Astrocyte (in vitro differentiated cells and primary cell): ENCODE measurements at regions not wholly inside any gene's neighbourhood (a gene's known extent, or its start where the extent isn't known, plus 50 kb on each side); places are given as distances from the start of the nearest gene placed in this dataset.

Experiments used
- DNase-seq: peaks from one replicate; pipeline ENCODE4 v3.0.0-alpha.2; 2010; ENCODE audit warnings: low read depth
- FAIRE-seq: peaks from 2 replicates; lab custom pipeline; 2011; peaks lifted over from hg19 to GRCh38; lab: Jason Lieb, UNC
- H2AFZ ChIP-seq: 2 replicates; pipeline ENCODE4 v1.6.0; 2012; ENCODE audit warnings: low read depth, low read length, inconsistent platforms
- H3K27ac ChIP-seq: 2 replicates; pipeline ENCODE4 v1.5.1; 2011; ENCODE audit warnings: low read depth, low read length, inconsistent platforms
- H3K27me3 ChIP-seq: 2 replicates; pipeline ENCODE4 v1.6.0; 2011; ENCODE audit warnings: low read length, inconsistent platforms; ENCODE audit not compliant: insufficient read depth
- H3K36me3 ChIP-seq: 2 replicates; pipeline ENCODE4 v1.5.1; 2011; ENCODE audit warnings: low read length, inconsistent platforms; ENCODE audit not compliant: insufficient read depth
- H3K4me1 ChIP-seq: 2 replicates; pipeline ENCODE4 v1.5.1; 2011; ENCODE audit warnings: low read length, inconsistent platforms; ENCODE audit not compliant: insufficient read depth
- H3K4me2 ChIP-seq: 2 replicates; pipeline ENCODE4 v1.6.0; 2012; ENCODE audit warnings: low read length, inconsistent platforms
- H3K4me3 ChIP-seq: 2 replicates; pipeline ENCODE4 v1.5.1; 2011; ENCODE audit warnings: low read depth, mild to moderate bottlenecking, low read length, inconsistent platforms; ENCODE audit not compliant: insufficient read depth
- H3K79me2 ChIP-seq: 2 replicates; pipeline ENCODE4 v1.6.0; 2012; ENCODE audit warnings: mild to moderate bottlenecking, low read length, inconsistent platforms; ENCODE audit not compliant: insufficient read depth
- H3K9ac ChIP-seq: 2 replicates; pipeline ENCODE4 v1.6.0; 2012; ENCODE audit warnings: mild to moderate bottlenecking, low read length, inconsistent platforms
- H3K9me3 ChIP-seq: 2 replicates; pipeline ENCODE4 v1.5.1; 2012; ENCODE audit warnings: low read depth, mild to moderate bottlenecking, low read length, inconsistent platforms; ENCODE audit not compliant: insufficient read depth
- H4K20me1 ChIP-seq: 2 replicates; pipeline ENCODE4 v1.6.0; 2012; ENCODE audit warnings: low read length, inconsistent platforms; ENCODE audit not compliant: insufficient read depth
- H3K27ac Mint-ChIP-seq: one replicate; pipeline ENCODE4 v1.8.0; 2021; ENCODE audit warnings: mild to moderate bottlenecking, mixed read lengths; ENCODE audit not compliant: unreplicated experiment
- H3K27me3 Mint-ChIP-seq: one replicate; pipeline ENCODE4 v1.8.0; 2021; ENCODE audit warnings: low read depth, mixed read lengths; ENCODE audit not compliant: unreplicated experiment
- H3K36me3 Mint-ChIP-seq: one replicate; pipeline ENCODE4 v1.8.0; 2021; ENCODE audit warnings: low read depth, mixed read lengths; ENCODE audit not compliant: unreplicated experiment
- H3K4me1 Mint-ChIP-seq: one replicate; pipeline ENCODE4 v1.8.0; 2021; ENCODE audit warnings: low read depth, mixed read lengths; ENCODE audit not compliant: unreplicated experiment
- H3K4me3 Mint-ChIP-seq: one replicate; pipeline ENCODE4 v1.8.0; 2021; ENCODE audit warnings: mild to moderate bottlenecking, moderate library complexity, mixed read lengths; ENCODE audit not compliant: unreplicated experiment
- H3K9me3 Mint-ChIP-seq: one replicate; pipeline ENCODE4 v1.8.0; 2021; ENCODE audit warnings: mild to moderate bottlenecking, mixed read lengths; ENCODE audit not compliant: unreplicated experiment
- EZH2 ChIP-seq: IDR thresholded peaks from 2 replicates; pipeline ENCODE4 v1.6.1; 2012; ENCODE audit warnings: mild to moderate bottlenecking, low read length, inconsistent platforms; ENCODE audit not compliant: insufficient read depth
- TF ChIP-seq, protein P1 (sequence below): IDR thresholded peaks from 2 replicates; pipeline ENCODE4 v1.5.1; 2011; ENCODE audit warnings: low read depth, mild to moderate bottlenecking, inconsistent platforms, low read length, moderate library complexity; ENCODE audit not compliant: insufficient read depth

DNA sequence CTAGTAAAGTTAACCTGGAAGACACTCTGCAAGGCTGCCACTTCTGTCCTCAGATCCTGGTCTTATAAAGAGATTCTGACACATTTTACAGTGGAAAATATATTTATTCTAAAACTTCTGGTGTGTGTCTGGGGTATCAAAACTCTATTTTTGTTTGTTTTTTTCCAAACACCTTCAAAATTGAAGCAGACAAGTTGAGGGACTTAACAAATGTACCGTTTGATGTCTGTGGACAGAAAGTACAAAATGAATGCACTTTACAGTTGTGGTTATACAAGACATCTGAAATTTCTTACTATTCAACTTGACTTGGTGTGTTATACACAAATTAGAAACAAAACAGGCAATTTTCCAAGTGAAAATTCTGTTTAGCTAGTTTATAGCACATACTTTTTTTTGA lies 823.2 kb upstream of the SALL3 start:
- TF ChIP-seq EZH2 = no peak
- TF ChIP-seq, protein P1, sequence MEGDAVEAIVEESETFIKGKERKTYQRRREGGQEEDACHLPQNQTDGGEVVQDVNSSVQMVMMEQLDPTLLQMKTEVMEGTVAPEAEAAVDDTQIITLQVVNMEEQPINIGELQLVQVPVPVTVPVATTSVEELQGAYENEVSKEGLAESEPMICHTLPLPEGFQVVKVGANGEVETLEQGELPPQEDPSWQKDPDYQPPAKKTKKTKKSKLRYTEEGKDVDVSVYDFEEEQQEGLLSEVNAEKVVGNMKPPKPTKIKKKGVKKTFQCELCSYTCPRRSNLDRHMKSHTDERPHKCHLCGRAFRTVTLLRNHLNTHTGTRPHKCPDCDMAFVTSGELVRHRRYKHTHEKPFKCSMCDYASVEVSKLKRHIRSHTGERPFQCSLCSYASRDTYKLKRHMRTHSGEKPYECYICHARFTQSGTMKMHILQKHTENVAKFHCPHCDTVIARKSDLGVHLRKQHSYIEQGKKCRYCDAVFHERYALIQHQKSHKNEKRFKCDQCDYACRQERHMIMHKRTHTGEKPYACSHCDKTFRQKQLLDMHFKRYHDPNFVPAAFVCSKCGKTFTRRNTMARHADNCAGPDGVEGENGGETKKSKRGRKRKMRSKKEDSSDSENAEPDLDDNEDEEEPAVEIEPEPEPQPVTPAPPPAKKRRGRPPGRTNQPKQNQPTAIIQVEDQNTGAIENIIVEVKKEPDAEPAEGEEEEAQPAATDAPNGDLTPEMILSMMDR = no peak
- no peak overlapping the region for H3K4me3 Mint-ChIP-seq
- no peaks in the 10 kb centered on the region for H3K4me1 ChIP-seq

GRCh38 chr18:78158943-78159342 lies 820.7 kb upstream of the SALL3 start:
- no peaks in the 10 kb centered on the region for H3K4me1 ChIP-seq
- H3K4me2 ChIP-seq = no peak overlapping the region
- no peak overlapping the region for H3K4me3 ChIP-seq
- no peaks in the 10 kb centered on the region for H3K27me3 ChIP-seq
- H3K9me3 Mint-ChIP-seq = peaks cover 4% of the 10 kb centered on the region
- no peak for TF ChIP-seq EZH2
- TF ChIP-seq, protein P1 = no peak
- no peak for FAIRE-seq
- H3K27me3 Mint-ChIP-seq = no peaks in the 10 kb centered on the region
- H3K4me1 Mint-ChIP-seq = no peaks in the 10 kb centered on the region
- DNase-seq = no peak
- no peaks in the 10 kb centered on the region for H4K20me1 ChIP-seq
- no peak overlapping the region for H3K27ac Mint-ChIP-seq
- H3K36me3 ChIP-seq = no peaks in the 10 kb centered on the region
- no peak overlapping the region for H2AFZ ChIP-seq
- no peaks in the 10 kb centered on the region for H3K36me3 Mint-ChIP-seq
- H3K9me3 ChIP-seq = no peaks in the 10 kb centered on the region
- no peaks in the 10 kb centered on the region for H3K79me2 ChIP-seq
- H3K4me3 Mint-ChIP-seq = no peak overlapping the region
- no peak overlapping the region for H3K27ac ChIP-seq
- H3K9ac ChIP-seq = no peak overlapping the region

More for the DNA sequence above, 823.2 kb upstream of the SALL3 start:
- FAIRE-seq = no peak
- Histone ChIP-seq H3K4me2 (no peak overlapping the region), H2AFZ (no peak overlapping the region), H3K4me3 (no peak overlapping the region), H3K27ac (no peak overlapping the region), H3K9me3 (peaks cover 10% of the 10 kb centered on the region), H3K79me2 (no peaks in the 10 kb centered on the region), H3K27me3 (no peaks in the 10 kb centered on the region), H3K9ac (no peak overlapping the region), H4K20me1 (no peaks in the 10 kb centered on the region), H3K36me3 (no peaks in the 10 kb centered on the region)
- Mint-ChIP-seq H3K36me3 (no peaks in the 10 kb centered on the region), H3K4me1 (no peaks in the 10 kb centered on the region), H3K27me3 (no peaks in the 10 kb centered on the region), H3K9me3 (peaks cover 4% of the 10 kb centered on the region), H3K27ac (no peak overlapping the region)
- DNase-seq = no peak

- Histone ChIP-seq H3K27me3 (no peaks in the 10 kb centered on the region), H3K9ac (no peak overlapping the region), H3K4me3 (no peak overlapping the region), H2AFZ (no peak overlapping the region), H3K36me3 (no peaks in the 10 kb centered on the region), H3K4me1 (no peaks in the 10 kb centered on the region), H3K27ac (no peak overlapping the region), H3K4me2 (no peak overlapping the region), H3K9me3 (no peaks in the 10 kb centered on the region), H4K20me1 (no peaks in the 10 kb centered on the region), H3K79me2 (no peaks in the 10 kb centered on the region)
- Mint-ChIP-seq H3K4me3 (no peak overlapping the region), H3K4me1 (no peaks in the 10 kb centered on the region), H3K27me3 (no peaks in the 10 kb centered on the region), H3K27ac (no peak overlapping the region), H3K9me3 (peaks cover 4% of the 10 kb centered on the region), H3K36me3 (no peaks in the 10 kb centered on the region)
- no peak for TF ChIP-seq EZH2
- DNase-seq (no peak), FAIRE-seq (no peak)
These were observed 820.2 kb upstream of the SALL3 start for GRCh38 chr18:78159397-78159796.
